HCT116 (cell line): ENCODE measurements at regions not wholly inside any gene's neighbourhood (a gene's known extent, or its start where the extent isn't known, plus 50 kb on each side); places are given as distances from the start of the nearest gene placed in this dataset.
A peak's percentile ranks its signal among the peaks of the same experiment; 100 is the strongest.

Experiments
- ATAC-seq: fragments of 200-7000 bp; cut with Tn5 transposase; 2 replicates; pipeline ENCODE4 v1.9.1; 2020; ENCODE audit warnings: mild to moderate bottlenecking, moderate library complexity
- BruUV-seq: library from RNA; stranded (reverse); fragments of 400-500 nt; replicated peaks from 2 replicates; lab custom pipeline; 2021; lab: Mats Ljungman, UMichigan
- CTCF ChIA-PET: fragments of 300-600 bp; sonication (Branson Sonifier 250); formaldehyde crosslinking; loops from one replicate; lab custom pipeline; 2021; ENCODE audit warnings: antibody characterized with exemption; lab: Charles Lee
- POLR2A ChIA-PET: fragments of 300-600, 350-600 bp; sonication (Branson Sonifier 250); formaldehyde crosslinking; loops from one replicate; lab custom pipeline; 2021; ENCODE audit warnings: antibody characterized with exemption; lab: Charles Lee
- RAD21 ChIA-PET, 2 experiments: fragments of 300-600 bp; sonication (Branson Sonifier 250); formaldehyde crosslinking; loops; one replicate each; lab custom pipeline; 2023; ENCODE audit warnings: low total read pairs in 2 of 2; ENCODE audit not compliant: uncharacterized antibody in 2 of 2, unreplicated experiment in 2 of 2, low non-redundant PET in 1 of 2; lab: Charles Lee
- DNase-seq: peaks from one replicate; pipeline ENCODE4 v3.0.0-alpha.2; 2010; ENCODE audit warnings: low read depth, low spot score
- H2AFZ ChIP-seq: fragments of 200-600 bp; shearing (Covaris generic), sonication (generic); 2 replicates; pipeline ENCODE4 v1.6.1; 2017; ENCODE audit warnings: low read depth, mixed run types, mixed read lengths, antibody characterized with exemption, low read length; ENCODE audit not compliant: poor library complexity, severe bottlenecking
- H3K27ac ChIP-seq: 2 replicates; pipeline ENCODE4 v1.5.1; 2012; ENCODE audit warnings: low read depth, low read length
- H3K27me3 ChIP-seq: fragments of 200-600 bp; sonication (generic); 2 replicates; pipeline ENCODE4 v1.6.1; 2016; ENCODE audit warnings: mixed run types, low read length, mixed read lengths; ENCODE audit not compliant: insufficient read depth
- H3K36me3 ChIP-seq, 2 experiments: fragments of 200-500 bp in 1 of 2; fragments of 200-600 bp in 1 of 2; sonication (Bioruptor generic) in 1 of 2; sonication (generic) in 1 of 2; 2 replicates each; pipeline versions ENCODE4 v1.5.1 to v1.6.1; 2014 to 2016; ENCODE audit warnings: low read length in 2 of 2, inconsistent platforms in 1 of 2, mixed read lengths in 1 of 2, mixed run types in 1 of 2; ENCODE audit not compliant: insufficient read depth in 2 of 2, control insufficient read depth in 1 of 2
- H3K4me1 ChIP-seq, 2 experiments: fragments of 200-600 bp in 1 of 2; sonication (generic) in 1 of 2; 2 replicates each; pipeline versions ENCODE4 v1.5.1 to v1.6.1; 2012 to 2017; ENCODE audit warnings: low read length in 2 of 2, inconsistent platforms in 1 of 2, mild to moderate bottlenecking in 1 of 2, mixed read lengths in 1 of 2, mixed run types in 1 of 2, moderate library complexity in 1 of 2; ENCODE audit not compliant: insufficient read depth in 2 of 2, control insufficient read depth in 1 of 2
- H3K4me2 ChIP-seq: fragments of 200-600 bp; sonication (generic); 2 replicates; pipeline ENCODE4 v1.6.1; 2017; ENCODE audit warnings: mixed run types, low read length, mixed read lengths
- H3K4me3 ChIP-seq, 2 experiments: fragments of 200-600 bp in 1 of 2; sonication (generic) in 1 of 2; replicated peaks in 1 of 2; 2 replicates each; pipeline ENCODE4 v1.5.1; 2011 to 2016; ENCODE audit warnings: low read length in 2 of 2, control low read depth in 1 of 2, low read depth in 1 of 2, mild to moderate bottlenecking in 1 of 2, mixed read lengths in 1 of 2, mixed run types in 1 of 2
- H3K79me2 ChIP-seq: fragments of 200-600 bp; sonication (generic); 2 replicates; pipeline ENCODE4 v1.6.1; 2017; ENCODE audit warnings: mild to moderate bottlenecking, mixed run types, low read length, moderate library complexity, mixed read lengths; ENCODE audit not compliant: insufficient read depth
- H3K9ac ChIP-seq: fragments of 200-600 bp; sonication (generic); 2 replicates; pipeline ENCODE4 v1.6.1; 2016; ENCODE audit warnings: low read length, mixed read lengths
- H3K9me2 ChIP-seq: fragments of 200-600 bp; sonication (generic), shearing (Covaris generic); 2 replicates; pipeline ENCODE4 v1.6.1; 2017; ENCODE audit warnings: mixed run types, mild to moderate bottlenecking, moderate library complexity; ENCODE audit not compliant: insufficient read depth
- H3K9me3 ChIP-seq, 2 experiments: fragments of 200-500 bp in 1 of 2; fragments of 200-600 bp in 1 of 2; sonication (Bioruptor generic) in 1 of 2; sonication (generic) in 1 of 2; 2 replicates each; pipeline ENCODE4 v1.6.1; 2014 to 2017; ENCODE audit warnings: low read length in 2 of 2, mixed read lengths in 2 of 2, inconsistent platforms in 1 of 2, low read depth in 1 of 2, mild to moderate bottlenecking in 1 of 2, mixed run types in 1 of 2, moderate library complexity in 1 of 2; ENCODE audit not compliant: control insufficient read depth in 1 of 2, insufficient read depth in 1 of 2
- H4K20me1 ChIP-seq: fragments of 200-600 bp; sonication (generic), shearing (Covaris generic); 2 replicates; pipeline ENCODE4 v1.6.1; 2017; ENCODE audit warnings: mixed run types, mild to moderate bottlenecking, moderate library complexity; ENCODE audit not compliant: insufficient read depth
- CBX3 ChIP-seq: IDR thresholded peaks from 2 replicates; pipeline ENCODE4 v1.6.1; 2012; ENCODE audit warnings: low read depth
- CEBPB ChIP-seq: IDR thresholded peaks from 2 replicates; pipeline ENCODE4 v1.6.1; 2012; ENCODE audit warnings: low read depth
- CTCF ChIP-seq, 3 experiments: fragments of 200-600 bp in 1 of 3; sonication (generic) in 1 of 3; IDR thresholded peaks in 2 of 3; conservative IDR thresholded peaks in 1 of 3; 2 replicates each; pipeline ENCODE4 v1.5.1; 2012 to 2017; ENCODE audit warnings: low read depth in 2 of 3, low read length in 2 of 3, antibody characterized with exemption in 1 of 3, borderline replicate concordance in 1 of 3, control low read depth in 1 of 3, mild to moderate bottlenecking in 1 of 3, mixed read lengths in 1 of 3, mixed run types in 1 of 3, moderate library complexity in 1 of 3; ENCODE audit not compliant: insufficient read depth in 1 of 3
- EGR1 ChIP-seq: IDR thresholded peaks from 2 replicates; pipeline ENCODE4 v1.6.1; 2012; ENCODE audit warnings: low read depth
- EZH2 ChIP-seq: fragments of 200-600 bp; sonication (generic); IDR thresholded peaks from 2 replicates; pipeline ENCODE4 v1.6.1; 2017; ENCODE audit warnings: antibody characterized with exemption, mixed run types
- EZH2phosphoT487 ChIP-seq: fragments of 200-600 bp; IDR thresholded peaks from 2 replicates; pipeline ENCODE4 v1.6.1; 2018; ENCODE audit warnings: antibody characterized with exemption, borderline replicate concordance
- JUND ChIP-seq: IDR thresholded peaks from 2 replicates; pipeline ENCODE4 v1.6.1; 2012
- POLR2A ChIP-seq: IDR thresholded peaks from 2 replicates; pipeline ENCODE4 v1.7.0; 2011; ENCODE audit warnings: borderline replicate concordance; ENCODE audit not compliant: insufficient read depth, insufficient read length; ENCODE audit errors: extremely low read depth
- POLR2AphosphoS5 ChIP-seq: IDR thresholded peaks from 2 replicates; pipeline ENCODE4 v1.6.1; 2011; ENCODE audit warnings: mild to moderate bottlenecking, low read depth, low read length, moderate library complexity
- RAD21 ChIP-seq: IDR thresholded peaks from 2 replicates; pipeline ENCODE4 v1.6.1; 2012; ENCODE audit warnings: low read depth, mild to moderate bottlenecking
- REST ChIP-seq: IDR thresholded peaks from 2 replicates; pipeline ENCODE4 v1.6.1; 2012; ENCODE audit warnings: low read depth
- SRF ChIP-seq: IDR thresholded peaks from 2 replicates; pipeline ENCODE4 v1.6.1; 2012; ENCODE audit warnings: low read depth
- TCF7L2 ChIP-seq: IDR thresholded peaks from 2 replicates; pipeline ENCODE4 v1.7.0; 2011; ENCODE audit warnings: borderline replicate concordance, inconsistent platforms; ENCODE audit not compliant: insufficient read depth, insufficient read length; ENCODE audit errors: extremely low read depth
- YY1 ChIP-seq: IDR thresholded peaks from 2 replicates; pipeline ENCODE4 v1.6.1; 2011; ENCODE audit warnings: low read length, low read depth, moderate library complexity, mild to moderate bottlenecking; ENCODE audit not compliant: insufficient replicate concordance; ENCODE audit errors: extremely low read depth
- ZBTB33 ChIP-seq: IDR thresholded peaks from 2 replicates; pipeline ENCODE4 v1.6.1; 2011; ENCODE audit warnings: mild to moderate bottlenecking, low read length, moderate library complexity; ENCODE audit not compliant: insufficient replicate concordance; ENCODE audit errors: extremely low read depth
- intact Hi-C: fragments of 100-400 bp; cut with micrococcal nuclease; formaldehyde crosslinking; loops from 2 replicates; pipeline ENCODE4 v1.10.0; 2022

GRCh38 chr16:85199880-85200279 is 87.6 kb upstream of the CIBAR2 start:
- TF ChIP-seq REST, result no peak
- TF ChIP-seq ZBTB33, result no peak
- TF ChIP-seq POLR2AphosphoS5, result no peak
- no peak for TF ChIP-seq CBX3
- no peak for TF ChIP-seq TCF7L2
- no peak for TF ChIP-seq CEBPB
- TF ChIP-seq YY1, result no peak
- no peak for TF ChIP-seq JUND
- TF ChIP-seq POLR2A, result no peak
- TF ChIP-seq RAD21, result no peak
- no peak for TF ChIP-seq EZH2phosphoT487
- no peak for TF ChIP-seq EGR1
- TF ChIP-seq CTCF (IDR thresholded peaks at IDR 0.05 in 2 of 3, conservative IDR thresholded peaks at IDR 0.05 in 1 of 3; ENCODE audit: borderline replicate concordance in 1 of 3, insufficient read depth in 1 of 3, low read depth in 2 of 3, low read length in 2 of 3), result no peak
- TF ChIP-seq EZH2, result no peak
- TF ChIP-seq SRF, result no peak
- TF ChIP-seq, all 23 proteins: peak for 0
- Histone ChIP-seq H3K36me3 (no peaks in the 10 kb centered on the region), H3K4me3 (no peak overlapping the region), H3K27me3 (no peaks in the 10 kb centered on the region), H3K9ac (peak overlapping the region; percentile 21; the same call in 1 of the 2 replicates), H3K79me2 (no peaks in the 10 kb centered on the region; the same call in 1 of the 2 replicates), H3K4me2 (peak overlapping the region; percentile 51), H3K4me1 (peaks cover 30 to 56% of the 10 kb centered on the region in 2 experiments), H3K27ac (no peak overlapping the region), H3K9me2 (no peaks in the 10 kb centered on the region), H2AFZ (no peak overlapping the region), H3K9me3 (no peaks in the 10 kb centered on the region), H4K20me1 (no peaks in the 10 kb centered on the region)
- ChIA-PET RAD21 (no interaction called here), POLR2A (no interaction called here), CTCF (no interaction called here)
- no peak for DNase-seq
- no TSS peak for BruUV-seq
- intact Hi-C loops, result no loop called here
- no peak for ATAC-seq
